Right kidney (tissue), 1 donor: ENCODE measurements at regions not wholly inside any gene's neighbourhood (a gene's known extent, or its start where the extent isn't known, plus 50 kb on each side); places are given as distances from the start of the nearest gene placed in this dataset.

Source experiments
- DNase-seq: peaks from one replicate; pipeline ENCODE4 v3.0.0-alpha.2; 2016

DNA sequence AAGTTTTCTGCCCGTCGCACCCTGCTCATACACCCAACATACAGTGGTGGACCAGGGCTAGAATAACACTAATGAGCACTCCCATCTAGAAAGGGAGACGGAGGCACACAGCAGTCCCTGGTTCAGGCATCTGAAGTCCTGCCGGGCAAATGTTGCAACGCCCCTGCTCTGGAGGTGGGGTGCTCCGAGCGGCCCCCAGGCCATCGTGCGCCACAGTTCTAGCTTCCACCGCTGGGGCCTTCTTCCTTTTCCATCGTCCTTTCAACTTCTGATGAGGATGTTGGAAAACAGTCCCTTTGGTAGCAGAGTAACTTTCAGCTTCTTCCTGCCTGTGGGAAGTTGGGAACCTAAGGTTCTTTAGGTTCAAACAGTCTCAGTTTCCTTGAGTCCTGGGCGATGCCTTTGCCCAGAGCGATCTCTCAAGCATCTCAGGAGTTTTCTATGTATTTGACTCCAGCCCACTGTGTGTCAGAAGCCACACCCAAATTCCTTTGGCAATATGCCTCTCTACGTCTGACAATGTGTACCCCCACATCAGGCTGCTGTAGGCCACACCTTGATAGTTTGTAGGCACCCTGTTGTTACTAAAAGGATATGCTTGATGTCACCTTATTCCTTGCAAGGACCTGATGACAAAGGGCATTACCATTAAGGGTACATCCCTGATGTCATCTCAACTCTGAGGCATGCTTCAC is 258.8 kb downstream of the GLI2 start:
- DNase-seq = no peak

DNA sequence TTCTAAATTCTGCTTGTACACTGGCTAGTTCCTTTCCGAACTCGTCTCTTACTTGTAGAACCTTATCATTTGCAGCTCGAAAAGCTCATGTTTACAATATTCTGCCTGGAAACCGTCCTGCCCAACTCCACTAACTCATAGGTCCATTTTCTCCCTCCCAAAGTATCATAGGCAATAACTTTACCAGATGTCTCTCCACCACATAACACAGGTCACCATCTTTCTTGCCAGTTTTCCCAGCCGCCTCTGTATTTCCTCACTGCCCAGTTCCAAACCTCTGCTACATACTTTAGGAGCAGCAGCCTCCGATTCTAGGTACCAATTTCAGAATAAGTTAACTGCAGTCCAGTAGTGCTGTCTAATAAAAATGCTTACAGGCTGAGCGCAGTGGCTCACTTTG is 259.5 kb downstream of the GLI2 start:
- no peak for DNase-seq

DNA sequence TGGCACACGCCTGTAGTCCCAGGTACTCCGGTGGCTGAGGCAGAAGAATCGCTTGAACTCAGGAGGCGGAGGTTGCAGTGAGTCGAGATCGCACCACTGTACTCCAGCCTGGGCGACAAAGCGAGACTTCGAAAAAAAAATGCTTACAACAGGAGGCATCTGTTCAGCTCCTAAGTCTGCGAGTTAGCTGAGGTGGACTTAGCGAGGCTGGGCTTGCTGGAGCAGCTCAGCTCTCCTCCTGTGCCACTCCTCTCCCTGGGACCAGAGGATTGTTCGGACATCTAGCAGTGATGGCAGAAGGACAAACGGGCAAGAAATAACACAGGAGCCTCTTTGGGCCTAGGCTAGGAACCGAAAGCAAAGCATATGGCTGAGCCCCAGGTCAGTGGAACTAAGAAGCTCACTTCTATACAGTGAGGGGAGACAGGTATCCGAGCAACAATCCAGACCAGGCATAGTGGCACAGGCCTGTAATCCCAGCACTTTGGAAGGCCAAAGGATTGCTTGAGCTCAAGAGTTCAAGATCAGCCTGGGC is 260.1 kb downstream of the GLI2 start:
- DNase-seq = no peak

DNA sequence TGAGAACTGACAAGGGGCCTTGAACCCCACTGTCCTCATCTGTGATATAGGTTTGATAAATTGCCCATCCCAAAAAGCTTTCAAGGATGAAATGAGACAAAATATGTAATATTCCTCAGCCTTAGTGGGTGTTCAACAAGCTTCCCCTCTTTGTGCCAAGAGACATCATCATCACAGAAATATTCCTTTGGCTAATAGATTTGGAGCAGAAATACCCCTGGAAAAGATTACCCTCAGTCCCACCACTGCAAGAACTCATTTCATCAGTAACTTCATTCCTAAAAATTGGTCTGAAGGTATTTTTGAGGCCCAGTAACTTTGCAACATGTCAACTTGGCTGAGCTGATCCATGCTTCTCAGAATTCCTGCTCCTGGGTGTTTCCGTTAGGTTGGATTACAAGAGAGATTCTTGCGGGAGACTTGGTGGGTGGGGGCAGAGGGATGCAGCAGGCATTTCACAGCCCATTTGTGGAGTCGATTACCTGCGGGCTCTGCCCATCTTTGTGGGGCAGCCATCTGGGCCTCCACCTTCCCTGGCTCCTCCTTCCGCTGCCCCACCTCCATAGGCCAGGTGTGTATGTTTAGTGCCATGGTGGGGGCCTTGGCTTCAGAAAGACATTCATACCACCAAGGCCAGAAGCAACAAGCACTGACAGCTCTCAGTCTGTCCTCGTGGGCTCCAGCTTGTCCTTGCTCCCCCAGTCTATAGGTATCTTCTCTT is 263.9 kb downstream of the GLI2 start:
- no peak for DNase-seq

DNA sequence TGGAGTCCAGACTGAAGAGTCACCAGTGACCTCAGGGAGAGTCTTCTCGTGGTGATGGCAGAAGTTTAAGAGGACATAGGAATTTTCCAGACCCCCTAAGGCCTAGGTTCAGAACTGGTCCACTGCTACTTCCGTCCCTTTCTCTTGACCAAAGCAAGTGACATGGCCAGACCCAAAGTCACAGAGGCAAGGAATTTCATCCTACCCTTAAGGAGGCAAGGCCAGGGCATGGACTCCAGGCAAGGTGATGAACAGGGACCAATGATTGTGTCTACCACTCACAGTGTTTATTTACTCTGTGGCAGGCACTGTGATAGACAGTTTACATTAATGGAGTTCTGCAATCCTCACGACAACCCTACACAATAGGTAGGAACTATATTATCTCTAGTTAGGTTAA is 265.1 kb downstream of the GLI2 start:
- no peak for DNase-seq

DNA sequence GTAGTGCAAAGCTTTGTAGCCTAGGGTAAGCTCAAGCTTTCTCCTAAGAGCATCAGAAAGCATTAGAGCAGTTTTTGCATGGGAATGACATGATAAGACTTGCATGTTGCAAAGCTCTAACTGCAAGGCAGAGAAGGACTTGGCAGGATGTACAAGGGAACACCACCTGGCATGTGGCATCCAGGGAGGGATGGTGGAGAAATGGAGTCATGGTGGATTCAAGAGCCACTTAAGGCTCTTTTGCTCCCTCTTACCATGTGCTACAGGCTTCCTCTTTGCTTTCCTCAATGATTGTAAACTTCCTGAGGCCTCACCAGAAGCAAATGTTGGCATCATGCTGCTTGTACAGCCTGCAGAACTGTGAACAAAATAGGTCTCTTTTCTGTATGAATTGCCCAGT is 266.0 kb downstream of the GLI2 start:
- DNase-seq = no peak

DNA sequence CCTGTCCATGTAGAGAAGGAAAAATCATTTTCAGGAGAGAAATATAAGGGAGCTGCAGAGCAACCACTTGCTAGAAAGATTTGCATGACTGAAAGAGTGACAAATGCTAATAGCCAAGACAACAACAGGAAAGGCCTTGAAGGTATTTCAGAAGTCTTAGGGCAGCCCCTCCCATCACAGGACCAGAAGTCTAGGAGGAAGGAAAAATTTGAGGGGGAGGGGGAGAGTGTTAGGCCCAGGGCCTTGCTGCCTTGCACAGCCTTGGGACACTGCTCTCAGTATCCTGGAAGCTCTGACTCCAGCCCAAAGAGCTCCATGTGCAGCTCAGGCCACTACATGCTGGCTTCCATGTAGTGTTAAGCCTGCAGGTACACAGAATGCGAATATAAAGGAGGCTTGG is 266.9 kb downstream of the GLI2 start:
- no peak for DNase-seq

DNA sequence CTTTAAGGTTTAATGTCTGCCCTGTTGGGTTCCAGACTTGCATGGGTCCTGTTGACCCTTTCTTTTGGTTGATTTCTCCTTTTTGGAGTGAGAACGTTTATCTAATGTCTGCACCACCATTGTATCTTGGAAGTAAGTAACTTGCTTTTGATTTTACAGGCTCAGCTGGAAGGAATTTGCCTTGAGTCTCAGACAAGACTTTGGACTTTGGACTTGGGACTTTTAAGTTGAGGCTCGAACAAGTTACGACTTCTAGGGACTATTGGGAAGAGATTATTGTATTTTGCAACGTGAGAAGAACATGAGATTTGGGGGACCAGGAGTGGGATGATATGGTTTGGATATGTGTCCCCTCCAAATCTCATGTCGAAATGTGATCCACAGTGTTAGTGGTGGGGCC is 267.7 kb downstream of the GLI2 start:
- no peak for DNase-seq

DNA sequence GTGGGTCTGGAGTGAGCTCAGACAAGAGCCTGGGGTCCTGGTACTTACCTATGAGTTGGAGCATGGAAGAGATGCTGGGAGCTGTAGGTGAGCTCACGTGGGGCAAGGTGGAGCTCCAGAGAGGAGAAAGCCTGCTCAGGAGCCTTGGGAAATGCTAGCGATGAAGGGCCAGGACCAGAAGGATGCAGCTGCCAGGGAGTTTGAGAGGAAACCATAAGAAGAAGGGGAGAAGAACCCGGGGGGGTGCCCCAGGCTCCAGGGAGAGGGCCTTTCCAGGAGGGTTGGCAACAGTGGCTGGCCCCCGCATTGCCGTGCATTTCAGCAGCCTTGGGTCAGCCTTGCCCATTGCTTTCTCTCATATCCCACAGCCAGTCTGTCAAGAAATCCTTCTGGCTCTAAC is 268.7 kb downstream of the GLI2 start:
- DNase-seq = no peak

DNA sequence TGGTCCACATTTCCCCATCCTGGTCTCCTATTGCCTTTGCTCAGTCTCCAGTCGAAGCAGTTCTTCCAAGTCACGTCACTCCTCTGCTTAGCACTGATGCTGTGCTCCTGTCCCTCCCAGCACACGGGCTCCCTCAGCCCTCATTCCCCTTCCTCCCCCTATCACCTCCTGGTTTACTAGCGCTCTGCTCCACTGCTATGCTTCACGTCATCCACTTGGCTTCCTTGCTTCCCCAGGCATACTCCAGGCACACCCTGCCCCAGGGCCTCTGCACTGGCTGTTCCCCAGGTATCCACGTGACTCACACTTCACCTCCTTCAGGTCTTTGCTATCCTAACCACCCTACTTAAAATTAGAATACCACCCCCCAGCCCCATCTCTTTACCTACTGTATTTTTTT is 269.3 kb downstream of the GLI2 start:
- DNase-seq = no peak

DNA sequence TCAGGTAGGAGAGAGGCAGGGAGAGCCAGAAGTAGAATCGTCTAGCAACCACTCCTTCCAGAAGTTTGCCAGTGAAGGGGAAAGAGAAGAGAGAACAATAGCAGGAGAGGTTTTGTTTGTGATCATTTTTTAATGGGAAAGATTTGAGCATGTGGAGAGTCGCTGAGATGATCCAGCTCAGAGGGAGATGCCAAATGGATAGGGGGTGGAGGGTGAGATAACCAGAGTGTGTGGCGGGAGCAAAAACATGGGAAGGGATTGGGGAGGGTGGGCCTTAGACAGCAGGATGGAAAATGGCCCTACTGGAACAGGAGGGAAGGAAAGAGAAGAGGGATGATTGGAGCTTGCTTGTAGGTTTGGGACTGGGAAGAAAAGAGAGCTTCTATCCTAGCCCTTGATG is 269.8 kb downstream of the GLI2 start:
- DNase-seq = no peak

DNA sequence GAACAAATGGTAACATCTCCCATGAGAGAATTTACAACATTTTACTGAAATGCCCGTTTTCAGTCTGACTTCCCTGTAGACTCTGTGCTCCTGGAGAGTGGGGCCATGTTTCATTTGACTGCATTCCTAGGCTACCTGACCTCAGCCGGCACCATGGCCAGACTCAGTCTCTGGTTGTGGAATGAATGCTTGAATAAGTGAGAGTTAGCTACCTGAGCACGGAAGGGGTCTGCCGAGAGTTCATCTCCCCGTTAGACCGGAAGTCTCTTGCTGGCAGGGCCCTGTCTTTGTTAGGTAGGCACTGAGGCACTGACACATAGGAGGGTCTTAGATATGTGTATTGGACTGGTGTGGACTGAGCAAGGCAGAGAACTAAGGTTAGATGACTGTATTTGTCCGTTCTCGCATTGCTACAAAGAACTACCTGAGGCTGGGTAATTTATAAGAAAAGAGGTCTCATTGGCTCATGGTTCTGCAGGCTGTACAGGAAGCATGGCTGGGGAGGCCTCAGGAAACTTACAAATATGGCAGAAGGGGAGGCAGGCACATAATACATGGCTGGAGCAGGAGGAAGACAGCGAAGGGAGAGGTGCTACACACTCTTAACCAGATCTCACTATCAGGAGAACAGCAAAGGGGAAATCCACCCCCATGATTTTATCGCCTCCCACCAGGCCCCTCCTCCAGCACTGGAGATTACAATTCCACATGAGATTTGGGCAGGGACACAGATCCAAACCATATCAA is 271.2 kb downstream of the GLI2 start:
- no peak for DNase-seq

DNA sequence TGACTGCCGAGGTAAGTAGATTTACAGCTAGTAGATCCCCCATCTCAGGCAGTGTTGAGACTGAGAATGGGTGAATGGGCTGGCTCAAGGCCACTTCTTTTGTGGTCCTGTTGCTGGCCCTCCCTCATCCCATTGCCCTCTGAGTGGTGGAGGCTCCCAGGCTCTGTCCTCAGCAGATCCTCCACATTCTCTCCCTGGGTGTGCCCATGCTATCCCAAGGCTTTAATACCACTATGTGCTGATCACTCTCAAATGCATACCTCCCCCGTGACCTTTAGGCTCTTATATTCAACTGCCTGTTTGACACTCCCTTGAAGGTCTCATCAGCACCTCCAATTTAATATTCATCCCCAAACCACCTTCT is 271.8 kb downstream of the GLI2 start:
- DNase-seq = no peak

DNA sequence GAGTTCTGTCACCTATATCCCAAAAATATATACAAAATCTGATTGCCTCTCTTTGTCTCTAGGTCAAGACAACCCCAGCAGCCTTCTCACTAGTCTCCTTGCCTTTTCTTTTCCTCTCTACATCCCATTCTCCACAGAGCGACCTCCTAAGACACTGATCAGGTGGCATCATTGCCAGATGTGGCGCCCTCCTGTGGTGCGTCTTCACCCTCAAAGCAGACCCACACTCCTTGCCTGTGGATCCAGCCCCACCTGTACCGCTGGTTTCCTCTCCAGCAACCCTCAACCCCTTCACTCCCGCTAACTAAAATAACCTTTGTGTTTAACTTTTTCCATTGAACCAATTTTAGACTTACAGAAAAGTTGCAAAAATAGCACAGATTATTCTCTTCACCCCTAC is 273.3 kb downstream of the GLI2 start:
- DNase-seq = no peak

DNA sequence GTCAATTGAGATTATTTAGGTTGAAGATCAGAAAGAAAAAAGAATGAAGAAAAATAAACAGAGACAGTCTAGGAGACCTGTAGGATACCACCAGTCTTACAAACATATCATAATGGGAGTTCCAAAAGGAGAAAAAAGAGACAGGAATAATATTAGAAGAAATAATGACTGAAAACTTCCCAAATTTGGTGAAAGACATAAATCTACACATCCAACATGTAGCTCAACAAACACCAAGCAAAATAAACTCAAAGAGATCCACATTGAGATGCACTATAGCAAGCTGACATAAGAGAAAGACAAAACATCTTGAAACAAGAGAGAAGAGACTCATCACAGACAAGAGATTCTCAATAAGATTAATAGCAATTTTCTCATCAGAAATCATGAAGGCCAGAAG is 274.0 kb downstream of the TFCP2L1 start:
- DNase-seq = no peak

DNA sequence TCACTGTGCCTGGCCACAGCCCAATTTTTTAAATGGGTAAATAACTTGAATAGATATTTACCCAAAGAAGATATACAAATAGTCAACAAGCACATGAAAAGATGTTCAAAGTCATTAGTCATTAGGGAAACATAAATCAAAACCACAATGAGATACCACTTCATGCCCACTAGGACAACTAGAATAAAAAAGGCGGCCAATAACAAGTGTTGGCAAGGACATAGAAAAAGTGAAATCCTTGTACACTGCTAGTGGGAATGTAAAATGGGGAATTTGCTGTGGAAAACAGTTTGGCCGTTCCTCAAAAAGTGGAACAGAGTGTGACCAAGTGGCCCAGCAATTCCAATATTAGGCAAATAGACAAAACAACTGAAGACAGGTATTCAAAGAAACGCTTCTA is 270.1 kb downstream of the TFCP2L1 start:
- no peak for DNase-seq

DNA sequence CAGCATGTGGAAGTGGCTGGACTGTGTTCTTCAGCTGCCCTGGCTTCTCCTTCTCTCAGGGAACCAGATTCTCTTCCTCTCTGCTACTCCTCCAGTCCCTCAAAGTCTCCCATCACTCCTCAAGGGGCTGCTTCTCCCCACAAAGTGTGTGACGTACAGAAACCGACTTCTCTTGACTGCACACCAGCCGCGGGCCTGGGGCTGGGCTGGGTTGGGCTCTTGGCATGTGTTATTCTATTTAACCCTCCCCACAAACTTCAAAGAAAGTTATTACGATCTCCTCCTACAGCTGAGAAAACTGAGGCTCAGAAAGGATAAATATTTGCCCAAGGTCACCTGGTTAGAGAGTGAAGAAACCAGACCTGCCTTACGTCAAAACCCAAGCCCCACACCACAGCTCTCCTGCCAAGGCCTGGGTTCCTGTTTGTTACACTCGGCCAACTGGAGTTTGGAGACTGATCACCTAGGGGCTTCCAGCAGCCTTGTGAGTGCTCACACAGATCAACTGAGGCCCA is 269.0 kb downstream of the TFCP2L1 start:
- no peak for DNase-seq

DNA sequence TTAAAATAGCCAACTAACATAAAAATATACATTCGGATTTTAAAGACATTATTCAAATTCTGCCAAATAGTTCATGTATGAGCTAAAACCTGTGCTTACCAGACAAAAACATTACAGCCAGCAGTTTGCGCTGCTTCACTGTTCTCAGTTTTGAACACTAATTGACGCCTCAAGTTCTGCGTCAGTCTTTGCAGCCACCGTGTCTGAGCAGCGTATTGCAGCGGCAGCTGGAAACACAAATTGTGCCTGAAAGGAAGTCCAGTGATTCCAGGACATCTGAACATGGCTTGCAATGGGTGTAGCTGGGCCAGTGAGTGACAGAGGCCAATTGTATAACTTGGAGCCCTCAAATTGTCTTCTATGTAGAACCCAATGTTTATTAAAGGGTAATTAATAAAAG is 267.6 kb downstream of the TFCP2L1 start:
- no peak for DNase-seq

DNA sequence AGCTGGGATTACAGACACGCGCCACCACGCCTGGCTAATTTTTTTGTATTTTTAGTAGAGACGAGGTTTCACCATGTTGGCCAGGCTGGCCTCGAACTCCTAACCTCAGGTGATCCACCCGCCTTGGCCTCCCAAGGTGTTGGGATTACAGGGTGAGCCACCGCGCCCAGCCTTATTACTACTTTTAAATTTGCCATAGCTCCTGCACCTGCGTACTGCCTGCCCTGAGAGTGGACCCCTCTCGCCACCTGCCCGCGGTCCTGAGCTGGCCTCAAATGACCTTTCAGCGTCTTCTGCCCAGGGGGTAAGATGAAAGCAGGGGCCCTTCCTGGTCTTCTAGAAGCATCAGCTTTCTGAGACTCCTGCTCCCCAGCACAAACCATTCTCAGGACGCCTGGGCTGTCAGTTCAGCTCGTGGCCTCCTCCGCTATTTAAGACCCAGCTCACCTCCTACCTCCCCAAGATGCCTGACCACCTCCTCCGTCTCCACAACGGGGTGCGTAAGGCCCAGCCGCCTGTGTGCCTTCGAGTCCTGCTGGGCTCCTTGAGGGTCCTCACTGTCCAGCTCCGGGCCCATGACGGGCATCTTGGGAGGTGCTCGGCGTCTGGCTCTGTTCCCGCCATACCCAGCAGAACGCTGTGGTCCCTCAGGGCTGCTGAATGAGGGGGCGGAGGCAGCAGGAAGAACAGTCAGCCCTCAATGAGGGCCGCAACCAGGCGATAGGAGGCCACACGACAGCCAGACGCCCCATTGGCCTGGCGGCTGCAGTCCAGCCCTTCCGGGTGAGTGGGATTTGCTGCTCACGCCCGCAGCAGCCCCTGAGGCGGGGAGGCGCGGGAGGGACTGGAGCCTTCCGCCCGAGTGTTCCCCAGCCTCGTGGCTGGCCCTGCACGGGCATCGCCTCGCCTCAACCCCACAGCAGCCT is 266.6 kb downstream of the TFCP2L1 start:
- DNase-seq = peak; percentile 72

DNA sequence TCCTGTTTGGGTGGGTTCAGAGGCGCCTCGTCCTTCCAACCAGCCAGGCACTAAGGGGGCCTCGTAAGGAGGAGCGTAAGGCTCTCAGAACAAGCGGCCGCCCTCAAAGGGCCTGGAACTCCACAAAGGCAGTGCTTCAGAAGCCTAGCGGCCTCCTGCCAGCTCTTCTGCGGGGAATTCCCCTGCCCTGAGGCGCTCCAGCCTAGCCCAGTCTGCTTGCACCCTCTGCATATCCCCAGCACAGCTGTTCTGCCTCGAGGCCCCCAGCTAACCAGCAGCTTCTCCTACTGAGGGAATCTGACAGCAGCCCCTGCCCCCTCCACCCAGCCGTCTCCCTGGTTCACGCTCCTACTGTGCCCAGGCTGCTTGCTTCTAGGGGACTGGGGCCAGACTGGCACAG is 265.9 kb downstream of the TFCP2L1 start:
- DNase-seq = no peak

DNA sequence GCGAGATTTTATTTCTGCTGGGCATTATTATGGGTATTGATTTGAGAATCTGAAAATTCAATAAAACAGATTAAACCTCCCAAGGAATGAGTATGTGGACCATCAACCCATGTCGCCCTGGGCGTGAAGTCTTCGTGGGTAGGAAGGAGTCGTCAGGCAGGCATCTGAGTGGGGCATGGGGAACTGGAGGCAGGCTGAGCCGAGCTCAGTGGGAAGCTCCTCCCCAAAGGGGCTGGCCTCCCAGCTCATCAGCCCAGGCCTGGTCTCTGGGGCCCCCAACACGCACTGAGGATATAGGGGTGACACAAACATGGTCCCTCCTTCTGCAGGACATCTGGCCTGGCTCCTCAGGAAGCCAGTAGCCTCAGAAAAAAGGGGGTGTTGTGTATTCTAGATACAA is 265.2 kb downstream of the TFCP2L1 start:
- DNase-seq = no peak

DNA sequence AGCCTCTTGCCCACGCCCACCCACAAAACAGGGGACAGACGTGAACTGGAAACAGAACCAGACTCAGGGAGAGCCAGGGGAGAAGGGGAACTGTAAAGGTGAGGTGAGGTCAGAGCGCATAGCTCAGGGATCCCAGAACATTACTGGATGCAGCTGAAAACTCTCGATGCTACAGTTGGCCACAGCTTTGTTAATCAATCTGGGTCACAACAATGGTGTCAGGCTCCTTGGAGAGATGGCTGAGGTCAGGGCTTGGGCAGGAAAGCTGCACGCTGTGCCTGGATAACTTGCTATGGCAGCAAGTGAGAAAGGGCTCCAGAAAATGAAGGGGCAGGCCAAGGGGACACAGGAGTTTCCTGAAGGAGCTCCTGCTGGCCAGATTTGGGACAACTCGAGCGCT is 263.3 kb downstream of the TFCP2L1 start:
- no peak for DNase-seq
